HCT116 (cell line): ENCODE measurements at regions not wholly inside any gene's neighbourhood (a gene's known extent, or its start where the extent isn't known, plus 50 kb on each side); places are given as distances from the start of the nearest gene placed in this dataset.

ENCODE experiments used
- ATF3 ChIP-seq: IDR thresholded peaks from 2 replicates; pipeline ENCODE4 v1.6.1; 2012
- CTCF ChIP-seq, 3 experiments: fragments of 200-600 bp in 1 of 3; sonication (generic) in 1 of 3; IDR thresholded peaks in 2 of 3; conservative IDR thresholded peaks in 1 of 3; 2 replicates each; pipeline ENCODE4 v1.5.1; 2012 to 2017; ENCODE audit warnings: low read depth in 2 of 3, low read length in 2 of 3, antibody characterized with exemption in 1 of 3, borderline replicate concordance in 1 of 3, control low read depth in 1 of 3, mild to moderate bottlenecking in 1 of 3, mixed read lengths in 1 of 3, mixed run types in 1 of 3, moderate library complexity in 1 of 3; ENCODE audit not compliant: insufficient read depth in 1 of 3
- ELF1 ChIP-seq: IDR thresholded peaks from 2 replicates; pipeline ENCODE4 v1.6.1; 2012; ENCODE audit warnings: low read depth, borderline replicate concordance
- POLR2A ChIP-seq: IDR thresholded peaks from 2 replicates; pipeline ENCODE4 v1.7.0; 2011; ENCODE audit warnings: borderline replicate concordance; ENCODE audit not compliant: insufficient read depth, insufficient read length; ENCODE audit errors: extremely low read depth
- POLR2AphosphoS5 ChIP-seq: IDR thresholded peaks from 2 replicates; pipeline ENCODE4 v1.6.1; 2011; ENCODE audit warnings: mild to moderate bottlenecking, low read depth, low read length, moderate library complexity
- RAD21 ChIP-seq: IDR thresholded peaks from 2 replicates; pipeline ENCODE4 v1.6.1; 2012; ENCODE audit warnings: low read depth, mild to moderate bottlenecking
- SIN3A ChIP-seq: IDR thresholded peaks from 2 replicates; pipeline ENCODE4 v1.6.1; 2012; ENCODE audit warnings: low read depth
- TCF7L2 ChIP-seq: IDR thresholded peaks from 2 replicates; pipeline ENCODE4 v1.7.0; 2011; ENCODE audit warnings: borderline replicate concordance, inconsistent platforms; ENCODE audit not compliant: insufficient read depth, insufficient read length; ENCODE audit errors: extremely low read depth
- ZBTB33 ChIP-seq: IDR thresholded peaks from 2 replicates; pipeline ENCODE4 v1.6.1; 2011; ENCODE audit warnings: mild to moderate bottlenecking, low read length, moderate library complexity; ENCODE audit not compliant: insufficient replicate concordance; ENCODE audit errors: extremely low read depth

GRCh38 chr6:105821777-105822176 is 264.4 kb upstream of the PRDM1 start:
- TF ChIP-seq CTCF (IDR thresholded peaks at IDR 0.05 in 2 of 3, conservative IDR thresholded peaks at IDR 0.05 in 1 of 3; ENCODE audit: borderline replicate concordance in 1 of 3, insufficient read depth in 1 of 3, low read depth in 2 of 3, low read length in 2 of 3), result no peak
- TF ChIP-seq SIN3A, result no peak
- no peak for TF ChIP-seq POLR2A
- TF ChIP-seq ZBTB33, result no peak
- TF ChIP-seq ATF3, result no peak
- TF ChIP-seq POLR2AphosphoS5, result no peak
- TF ChIP-seq RAD21, result no peak
- no peak for TF ChIP-seq TCF7L2
- no peak for TF ChIP-seq ELF1
